OCI-LY7 (cell line): ENCODE measurements at regions not wholly inside any gene's neighbourhood (a gene's known extent, or its start where the extent isn't known, plus 50 kb on each side); places are given as distances from the start of the nearest gene placed in this dataset.

Source experiments
- EZH2phosphoT487 ChIP-seq: fragments of 200-600 bp; sonication (generic); IDR thresholded peaks from 2 replicates; pipeline ENCODE4 v1.6.1; 2018; ENCODE audit warnings: low read depth, borderline replicate concordance, mild to moderate bottlenecking, mixed run types, antibody characterized with exemption, low read length, moderate library complexity, mixed read lengths
- TF ChIP-seq, protein P1 (sequence below): fragments of 200-600 bp; sonication (generic); conservative IDR thresholded peaks from 2 replicates; pipeline ENCODE4 v1.5.1; 2014; ENCODE audit warnings: mild to moderate bottlenecking, antibody characterized with exemption, low read length, moderate library complexity, mixed read lengths

DNA sequence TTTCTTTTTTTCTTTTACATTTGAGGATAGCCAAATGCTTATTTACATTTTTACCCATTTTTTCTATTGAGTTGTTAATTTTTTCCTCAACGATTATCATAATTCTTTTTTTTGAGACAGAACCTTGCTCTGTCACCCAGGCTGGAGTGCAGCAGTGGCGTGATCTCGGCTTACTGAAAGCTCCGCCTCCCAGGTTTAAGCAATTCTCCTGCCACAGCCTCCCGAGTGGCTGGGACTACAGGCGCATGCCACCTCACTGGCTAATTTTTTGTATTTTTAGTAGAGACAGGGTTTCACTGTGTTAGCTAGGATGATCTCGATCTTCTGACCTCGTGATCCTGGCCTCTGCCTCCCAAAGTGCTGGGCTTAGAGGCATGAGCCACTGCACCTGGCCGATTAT is 208.7 kb downstream of the LIG4 start:
- TF ChIP-seq, protein P1, sequence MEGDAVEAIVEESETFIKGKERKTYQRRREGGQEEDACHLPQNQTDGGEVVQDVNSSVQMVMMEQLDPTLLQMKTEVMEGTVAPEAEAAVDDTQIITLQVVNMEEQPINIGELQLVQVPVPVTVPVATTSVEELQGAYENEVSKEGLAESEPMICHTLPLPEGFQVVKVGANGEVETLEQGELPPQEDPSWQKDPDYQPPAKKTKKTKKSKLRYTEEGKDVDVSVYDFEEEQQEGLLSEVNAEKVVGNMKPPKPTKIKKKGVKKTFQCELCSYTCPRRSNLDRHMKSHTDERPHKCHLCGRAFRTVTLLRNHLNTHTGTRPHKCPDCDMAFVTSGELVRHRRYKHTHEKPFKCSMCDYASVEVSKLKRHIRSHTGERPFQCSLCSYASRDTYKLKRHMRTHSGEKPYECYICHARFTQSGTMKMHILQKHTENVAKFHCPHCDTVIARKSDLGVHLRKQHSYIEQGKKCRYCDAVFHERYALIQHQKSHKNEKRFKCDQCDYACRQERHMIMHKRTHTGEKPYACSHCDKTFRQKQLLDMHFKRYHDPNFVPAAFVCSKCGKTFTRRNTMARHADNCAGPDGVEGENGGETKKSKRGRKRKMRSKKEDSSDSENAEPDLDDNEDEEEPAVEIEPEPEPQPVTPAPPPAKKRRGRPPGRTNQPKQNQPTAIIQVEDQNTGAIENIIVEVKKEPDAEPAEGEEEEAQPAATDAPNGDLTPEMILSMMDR, result no peak
- no peak for TF ChIP-seq EZH2phosphoT487
